ENCODE measurements at regions not wholly inside any gene's neighbourhood (a gene's known extent, or its start where the extent isn't known, plus 50 kb on each side); places are given as distances from the start of the nearest gene placed in this dataset.

DNA sequence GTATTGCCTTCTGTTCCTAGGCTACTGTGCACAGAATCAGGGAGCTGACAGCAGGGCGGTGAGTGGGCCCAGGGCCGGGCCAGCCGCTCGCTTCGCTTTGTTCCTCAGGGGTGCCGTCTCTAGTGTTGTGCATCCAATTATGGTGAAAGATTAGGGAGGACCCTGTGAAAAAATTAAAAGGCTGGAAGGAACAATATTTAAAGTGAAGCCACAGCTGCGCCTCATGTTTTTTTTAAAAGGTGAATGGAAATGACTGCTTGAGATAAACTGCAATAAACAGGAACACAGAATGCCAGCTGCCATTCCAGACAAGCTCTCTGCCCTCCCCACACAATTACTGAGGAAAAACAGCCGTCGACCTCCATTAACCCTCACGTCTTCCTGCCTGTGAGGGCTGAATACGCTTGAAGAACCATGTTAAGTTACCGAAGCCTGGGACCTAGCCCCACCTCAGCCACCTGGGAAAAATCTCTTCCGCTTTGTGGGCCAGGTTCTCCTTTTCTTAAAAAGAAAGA lies 132.0 kb upstream of the IL12A start:
- no peak for DNase-seq

DNA sequence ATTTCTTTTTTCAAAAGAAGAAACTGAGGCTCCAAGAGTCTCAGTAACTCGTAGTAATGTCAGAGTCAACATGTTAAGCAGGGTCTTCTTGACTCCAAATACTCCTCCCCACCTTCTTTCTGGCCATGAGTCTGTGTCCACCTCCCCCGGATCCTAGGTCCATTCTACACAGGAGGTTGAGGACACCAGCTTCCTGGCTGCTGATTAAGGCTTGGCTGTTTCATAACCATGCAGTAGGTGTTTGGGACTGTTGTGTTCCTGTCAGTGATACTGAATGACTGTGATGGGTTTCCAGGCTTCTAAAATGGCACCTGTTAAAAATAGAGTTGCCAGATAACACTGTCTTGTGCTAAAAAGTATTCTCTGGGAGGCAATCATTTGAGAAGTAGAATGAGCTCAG lies 130.8 kb upstream of the IL12A start:
- DNase-seq = no peak

GRCh38 chr3:159858650-159859049 lies 130.0 kb upstream of the IL12A start:
- no peak for DNase-seq

DNA sequence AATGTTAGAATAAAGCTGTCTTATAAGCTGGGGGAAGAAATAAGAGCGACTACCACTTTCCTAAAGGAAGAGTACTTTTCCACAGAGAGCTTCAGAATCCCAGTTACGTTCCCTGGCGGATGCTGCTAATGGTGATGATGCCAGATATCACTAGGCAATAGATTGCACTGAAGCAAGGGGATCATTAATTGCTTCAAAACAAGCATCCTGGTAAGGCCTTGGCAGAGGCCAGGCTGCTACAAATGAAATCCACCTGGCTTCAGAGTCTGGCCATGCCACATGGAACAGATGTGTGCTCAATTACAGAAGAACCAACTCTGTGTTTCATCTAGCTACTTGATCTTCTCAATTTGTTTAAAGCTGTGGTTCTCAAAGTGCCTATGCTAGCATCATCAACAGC lies 129.2 kb upstream of the IL12A start:
- no peak for DNase-seq

DNA sequence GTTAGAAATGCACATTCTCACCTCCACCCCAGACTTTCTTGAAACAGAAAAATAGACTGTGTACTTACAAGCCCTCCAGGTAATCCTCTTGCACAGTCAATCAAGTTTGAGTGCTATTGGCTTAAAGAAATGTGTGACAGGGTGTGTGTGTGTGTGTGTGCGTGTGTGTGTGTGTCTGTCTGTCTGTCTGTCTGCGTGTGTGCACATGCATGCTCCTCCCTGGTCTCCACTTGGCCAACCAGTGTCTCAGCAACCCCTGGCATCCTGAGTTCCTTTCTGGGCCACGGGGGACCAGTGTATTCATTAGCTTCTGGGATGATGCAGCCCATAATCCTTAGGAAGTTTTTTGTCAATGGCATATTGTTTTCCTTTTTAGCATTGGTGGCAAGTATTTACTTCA lies 128.8 kb upstream of the IL12A start:
- DNase-seq = no peak

- no peak for DNase-seq
These were observed 128.1 kb upstream of the IL12A start for GRCh38 chr3:159860269-159861116.

DNA sequence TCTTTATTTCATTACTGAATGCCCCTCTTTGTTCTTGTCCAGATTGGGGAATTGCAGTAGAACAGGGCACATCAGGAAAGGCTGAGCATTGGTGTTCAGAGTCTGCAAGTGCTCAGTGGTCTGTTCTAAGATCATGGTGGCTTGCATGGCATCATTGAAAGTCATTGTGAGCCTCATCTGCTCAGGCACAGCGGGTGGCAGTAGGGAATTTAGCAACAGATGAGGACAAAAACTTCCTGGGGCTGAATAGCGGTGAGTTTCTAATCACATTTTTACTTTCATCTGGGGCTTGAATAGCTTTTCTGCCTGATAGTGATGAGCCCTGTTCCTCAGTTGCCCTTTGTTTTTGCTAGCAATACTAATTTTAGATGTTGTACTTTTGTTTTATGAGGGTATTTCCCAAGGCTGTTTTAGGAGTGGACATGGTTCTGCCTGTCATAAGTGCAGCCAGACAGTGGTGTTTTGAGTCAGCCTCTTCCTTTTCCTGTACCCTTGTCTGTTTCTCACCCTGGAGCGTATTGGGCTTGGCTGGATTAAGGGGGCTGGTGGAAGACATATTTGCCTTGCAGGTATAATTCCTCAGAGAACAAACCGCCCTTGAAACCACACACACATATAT lies 127.2 kb upstream of the IL12A start:
- DNase-seq = no peak

DNA sequence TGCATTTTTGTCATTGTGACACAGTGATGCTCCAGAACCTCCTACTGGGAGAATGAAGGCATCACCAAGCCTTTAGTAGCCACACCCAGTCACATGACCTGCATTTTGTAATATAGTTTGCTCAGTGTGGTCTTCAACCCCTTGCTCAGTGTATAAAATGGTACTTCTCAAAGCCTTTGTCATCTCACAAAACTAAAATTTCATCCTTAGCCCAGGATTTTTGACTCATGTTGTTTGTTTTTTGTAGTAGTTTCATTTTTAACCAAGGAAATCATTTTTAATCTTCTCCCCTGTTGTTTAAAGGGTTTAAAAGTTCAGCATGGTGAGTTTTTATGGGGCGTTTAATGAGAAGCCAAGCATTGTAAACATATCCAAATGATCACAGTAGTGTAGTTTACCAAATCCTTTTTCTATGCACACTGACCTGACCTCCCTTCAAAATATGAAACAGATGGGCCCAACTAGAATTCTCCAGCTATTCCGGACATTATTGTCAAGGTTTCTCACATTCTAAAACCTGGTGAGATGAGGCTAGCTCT lies 123.5 kb upstream of the IL12A start:
- no peak for DNase-seq

DNA sequence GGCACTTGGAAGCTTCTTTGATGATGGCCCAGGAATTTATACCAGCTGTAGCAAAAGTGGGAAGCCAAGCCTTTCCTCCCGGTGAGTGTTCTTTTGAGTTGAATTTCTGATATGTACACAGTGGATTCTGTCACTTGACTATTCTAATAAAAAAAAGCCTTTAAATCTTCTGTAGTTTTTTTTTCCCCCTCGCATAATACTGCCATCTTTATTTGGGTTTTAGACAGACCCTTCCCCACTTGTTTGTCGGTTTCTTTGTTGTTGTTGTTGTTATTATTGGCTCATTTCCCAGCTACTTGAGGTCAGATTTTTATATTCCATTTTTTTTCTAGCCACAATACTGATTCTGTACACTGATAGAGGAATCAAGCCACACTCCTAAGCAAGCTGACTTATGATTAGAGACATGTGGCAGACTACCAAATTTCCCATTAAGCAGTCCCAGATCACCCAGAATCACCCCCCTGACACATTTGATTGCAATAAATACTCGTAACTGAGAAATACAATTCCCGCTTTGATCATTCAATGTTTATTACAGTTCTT lies 122.4 kb upstream of the IL12A start:
- DNase-seq = no peak

GRCh38 chr3:159867372-159867771 lies 121.3 kb upstream of the IL12A start:
- no peak for DNase-seq

DNA sequence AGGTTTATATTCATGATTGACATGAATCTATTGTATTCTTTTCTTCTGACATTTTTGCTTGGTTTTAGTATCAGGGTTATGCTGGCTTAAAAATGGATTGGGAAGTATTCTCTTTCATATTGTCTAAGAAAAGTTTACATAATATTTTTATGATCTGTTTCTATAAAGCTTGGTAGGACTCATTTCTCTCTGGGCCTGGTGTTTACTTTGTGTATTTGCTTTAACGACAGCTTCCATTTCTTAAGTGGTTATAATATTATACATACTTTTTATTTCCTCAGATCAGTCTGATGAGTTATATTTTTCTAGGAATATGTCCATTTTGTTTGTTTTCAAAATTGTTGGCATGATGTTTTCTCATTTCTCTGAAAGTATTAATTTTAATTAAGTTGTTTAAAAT lies 117.9 kb upstream of the IL12A start:
- DNase-seq = no peak

DNA sequence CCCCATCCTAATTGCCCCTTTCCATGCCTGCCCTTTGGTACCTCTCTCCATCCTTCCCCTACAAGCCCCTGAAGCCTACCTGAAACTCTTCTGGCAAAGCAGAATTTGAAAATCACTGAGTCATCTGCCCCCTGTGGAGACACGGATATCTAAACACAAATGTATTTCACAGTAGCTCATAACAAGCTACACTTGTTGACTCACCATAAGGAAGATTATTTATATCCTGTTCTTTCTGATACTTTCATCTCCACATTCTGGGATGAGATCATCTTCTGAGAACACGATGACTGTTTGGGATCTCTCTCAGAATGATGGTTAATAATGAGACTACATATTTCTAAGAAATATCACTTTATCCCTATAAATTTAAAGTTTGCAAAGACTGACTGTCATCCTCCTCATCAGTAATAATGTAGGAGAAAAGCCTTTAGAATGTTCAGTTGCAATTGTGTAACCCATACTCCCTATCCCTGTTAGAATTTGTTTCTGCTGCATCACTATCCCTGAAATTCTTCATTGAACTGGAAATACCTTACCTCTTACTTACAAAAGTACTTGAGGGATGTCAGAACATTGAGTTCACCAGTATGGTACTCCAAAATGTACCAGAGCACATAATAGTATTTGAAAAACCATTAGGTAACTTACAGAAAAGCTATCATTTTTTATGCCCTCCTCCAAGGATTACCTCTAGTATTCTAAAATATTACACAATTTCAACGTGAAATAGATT lies 116.1 kb upstream of the IL12A start:
- DNase-seq = no peak

- DNase-seq = no peak
These were observed 113.5 kb upstream of the IL12A start for GRCh38 chr3:159875116-159875515.

- DNase-seq = no peak
These were observed 110.7 kb upstream of the IL12A start for GRCh38 chr3:159877924-159878323.

GRCh38 chr3:159879146-159879545 lies 109.5 kb upstream of the IL12A start:
- DNase-seq = no peak

GRCh38 chr3:159879598-159879997 lies 109.0 kb upstream of the IL12A start:
- no peak for DNase-seq

GRCh38 chr3:159881208-159881607 lies 107.4 kb upstream of the IL12A start:
- no peak for DNase-seq

DNA sequence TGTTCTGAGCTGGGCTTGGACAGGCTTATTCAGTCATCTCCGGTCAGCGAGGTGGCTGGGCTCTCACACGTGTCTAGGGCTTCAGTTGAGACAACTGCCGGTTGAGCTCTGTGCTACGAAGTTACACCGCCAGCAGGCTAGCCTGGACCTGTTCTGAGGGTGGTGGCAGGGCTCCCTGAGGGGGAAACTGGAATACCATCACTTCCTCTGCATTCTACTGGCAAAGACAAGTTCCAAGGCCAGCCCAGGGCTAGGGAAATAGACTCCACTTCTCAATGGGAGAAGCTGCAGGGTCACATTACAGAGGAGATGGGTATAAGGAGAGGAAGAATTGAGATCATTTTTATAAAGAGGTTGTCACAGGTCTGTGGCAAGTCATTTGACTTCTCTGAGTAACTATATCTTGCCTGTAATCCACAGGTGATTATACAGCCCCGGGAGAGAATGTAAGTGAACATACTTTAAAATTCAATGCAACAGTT lies 106.8 kb upstream of the IL12A start:
- DNase-seq = no peak

- DNase-seq = no peak
These were observed 106.3 kb upstream of the IL12A start for GRCh38 chr3:159882367-159882766.

GRCh38 chr3:159882790-159883779 lies 105.5 kb upstream of the IL12A start:
- DNase-seq = no peak

- no peak for DNase-seq
These were observed 103.8 kb upstream of the IL12A start for GRCh38 chr3:159884661-159885402.
